ENCODE measurements at regions not wholly inside any gene's neighbourhood (a gene's known extent, or its start where the extent isn't known, plus 50 kb on each side); places are given as distances from the start of the nearest gene placed in this dataset.

- H3K9me3 Mint-ChIP-seq: peaks cover 8% of the 10 kb centered on the region
- no peaks in the 10 kb centered on the region for H3K36me3 ChIP-seq
- no peaks in the 10 kb centered on the region for H3K27me3 Mint-ChIP-seq (ENCODE audit: insufficient read depth, low read depth)
- no peak overlapping the region for H3K4me3 Mint-ChIP-seq
- no peaks in the 10 kb centered on the region for H3F3A ChIP-seq (ENCODE audit: low read depth)
- H3K4me2 ChIP-seq: no peak overlapping the region
- no peaks in the 10 kb centered on the region for H3K4me1 Mint-ChIP-seq
- no peak overlapping the region for H3K9ac ChIP-seq
- no peaks in the 10 kb centered on the region for H3K36me3 Mint-ChIP-seq
- H3K4me1 ChIP-seq: peaks cover 5% of the 10 kb centered on the region
- no peaks in the 10 kb centered on the region for H3K27me3 ChIP-seq
- TF ChIP-seq EZH2phosphoT487 (IDR thresholded peaks at IDR 0.05): no peak
- no peak overlapping the region for H3K27ac Mint-ChIP-seq
- H3K4me3 ChIP-seq: no peak overlapping the region
- no peak for DNase-seq (ENCODE audit: low spot score)
- no peak overlapping the region for H3K27ac ChIP-seq
- no peaks in the 10 kb centered on the region for H3K79me2 ChIP-seq (ENCODE audit: low read depth)
- no peaks in the 10 kb centered on the region for H4K20me1 ChIP-seq (ENCODE audit: low read depth)
- H3K9me3 ChIP-seq (ENCODE audit: low read depth): no peaks in the 10 kb centered on the region
- H2AFZ ChIP-seq (replicated peaks): no peak overlapping the region
Measured at GRCh38 chr14:50021261-50022031, 94.9 kb downstream of the VCPKMT start.

GRCh38 chr14:50022661-50023060 lies 93.7 kb downstream of the VCPKMT start:
- H3K27me3 Mint-ChIP-seq (ENCODE audit: insufficient read depth, low read depth): peaks cover 3% of the 10 kb centered on the region
- TF ChIP-seq EZH2phosphoT487 (IDR thresholded peaks at IDR 0.05) (no peak), EZH2 (IDR thresholded peaks at IDR 0.05) (no peak), CTCF (IDR thresholded peaks at IDR 0.05) (no peak)
- Histone ChIP-seq H3K4me3 (no peak overlapping the region), H3K9ac (no peak overlapping the region), H3K4me2 (no peak overlapping the region), H3K4me1 (peaks cover 5% of the 10 kb centered on the region), H3K9me3 (ENCODE audit: low read depth) (no peaks in the 10 kb centered on the region), H3K27me3 (no peaks in the 10 kb centered on the region), H3F3A (ENCODE audit: low read depth) (no peaks in the 10 kb centered on the region), H2AFZ (replicated peaks) (no peak overlapping the region), H3K27ac (no peak overlapping the region), H3K79me2 (ENCODE audit: low read depth) (no peaks in the 10 kb centered on the region), H3K36me3 (no peaks in the 10 kb centered on the region), H4K20me1 (ENCODE audit: low read depth) (no peaks in the 10 kb centered on the region)
- H3K4me3 Mint-ChIP-seq: no peak overlapping the region
- H3K27ac Mint-ChIP-seq: no peak overlapping the region
- no peak for DNase-seq (ENCODE audit: low spot score)
- H3K36me3 Mint-ChIP-seq: no peaks in the 10 kb centered on the region
- H3K4me1 Mint-ChIP-seq: no peaks in the 10 kb centered on the region
- H3K9me3 Mint-ChIP-seq: peaks cover 9% of the 10 kb centered on the region

- Histone ChIP-seq H3K9me3 (ENCODE audit: low read depth) (no peaks in the 10 kb centered on the region), H3K4me2 (peak overlapping the region; percentile 4), H3K36me3 (no peaks in the 10 kb centered on the region), H3F3A (ENCODE audit: low read depth) (no peaks in the 10 kb centered on the region), H2AFZ (replicated peaks) (peak overlapping the region; percentile 85), H3K4me1 (peaks cover 5% of the 10 kb centered on the region), H3K27ac (no peak overlapping the region), H4K20me1 (ENCODE audit: low read depth) (no peaks in the 10 kb centered on the region), H3K79me2 (ENCODE audit: low read depth) (no peaks in the 10 kb centered on the region), H3K9ac (no peak overlapping the region), H3K27me3 (no peaks in the 10 kb centered on the region), H3K4me3 (no peak overlapping the region)
- no peak overlapping the region for H3K4me3 Mint-ChIP-seq
- H3K9me3 Mint-ChIP-seq: peaks cover 9% of the 10 kb centered on the region
- no peaks in the 10 kb centered on the region for H3K4me1 Mint-ChIP-seq
- H3K36me3 Mint-ChIP-seq: no peaks in the 10 kb centered on the region
- H3K27ac Mint-ChIP-seq: no peak overlapping the region
- H3K27me3 Mint-ChIP-seq (ENCODE audit: insufficient read depth, low read depth): peaks cover 3% of the 10 kb centered on the region
- no peak for TF ChIP-seq CTCF (IDR thresholded peaks at IDR 0.05)
- DNase-seq (ENCODE audit: low spot score): no peak
Measured at GRCh38 chr14:50023671-50024490, 92.5 kb downstream of the VCPKMT start.

- peaks cover 9% of the 10 kb centered on the region for H3K9me3 Mint-ChIP-seq
- H3K4me3 Mint-ChIP-seq: no peak overlapping the region
- no peak for DNase-seq (ENCODE audit: low spot score)
- no peaks in the 10 kb centered on the region for H3K4me1 Mint-ChIP-seq
- Histone ChIP-seq H3K9me3 (ENCODE audit: low read depth) (no peaks in the 10 kb centered on the region), H2AFZ (replicated peaks) (no peak overlapping the region), H3K27ac (no peak overlapping the region), H3K4me1 (peaks cover 5% of the 10 kb centered on the region), H3K79me2 (ENCODE audit: low read depth) (no peaks in the 10 kb centered on the region), H3K4me3 (no peak overlapping the region), H3K4me2 (no peak overlapping the region), H3F3A (ENCODE audit: low read depth) (no peaks in the 10 kb centered on the region), H4K20me1 (ENCODE audit: low read depth) (no peaks in the 10 kb centered on the region), H3K27me3 (no peaks in the 10 kb centered on the region), H3K9ac (no peak overlapping the region), H3K36me3 (no peaks in the 10 kb centered on the region)
- TF ChIP-seq CTCF (IDR thresholded peaks at IDR 0.05) (no peak), EZH2 (IDR thresholded peaks at IDR 0.05) (no peak), EZH2phosphoT487 (IDR thresholded peaks at IDR 0.05) (no peak)
- H3K27ac Mint-ChIP-seq: no peak overlapping the region
- peaks cover 3% of the 10 kb centered on the region for H3K27me3 Mint-ChIP-seq (ENCODE audit: insufficient read depth, low read depth)
- H3K36me3 Mint-ChIP-seq: no peaks in the 10 kb centered on the region
Measured at GRCh38 chr14:50025073-50025472, 91.3 kb downstream of the VCPKMT start.
